ENCODE measurements at regions not wholly inside any gene's neighbourhood (a gene's known extent, or its start where the extent isn't known, plus 50 kb on each side); places are given as distances from the start of the nearest gene placed in this dataset.

GRCh38 chr13:112194167-112194530, 127.2 kb downstream of the SOX1 start:
- no peaks in the 10 kb centered on the region for H3K79me2 ChIP-seq (ENCODE audit: low read depth)
- no peak overlapping the region for H3K4me2 ChIP-seq
- no peaks in the 10 kb centered on the region for H3K9me3 ChIP-seq (ENCODE audit: insufficient read depth, low read depth)
- H2AFZ ChIP-seq: no peak overlapping the region
- BruUV-seq (replicated peaks): no TSS peak
- DNase-seq: no peak
- H3K4me1 ChIP-seq (replicated peaks; ENCODE audit: insufficient read depth): no peaks in the 10 kb centered on the region
- no peaks in the 10 kb centered on the region for H3K36me3 ChIP-seq (ENCODE audit: low read depth)
- CTCF ChIA-PET: no interaction called here
- no peak overlapping the region for H3K4me3 ChIP-seq
- intact Hi-C loops (cut with micrococcal nuclease; ENCODE audit: unreplicated experiment): no loop called here
- H3K27ac ChIP-seq: no peak overlapping the region
- no peaks in the 10 kb centered on the region for H3K9me2 ChIP-seq (ENCODE audit: insufficient read depth)
- POLR2A ChIA-PET (ENCODE audit: unreplicated experiment): no interaction called here
- TF ChIP-seq CTCF (conservative IDR thresholded peaks at IDR 0.05) (no peak), EZH2 (IDR thresholded peaks at IDR 0.05; ENCODE audit: low read depth) (no peak)
- H3K27me3 ChIP-seq (ENCODE audit: insufficient read depth, low read depth): peaks cover 81% of the 10 kb centered on the region
- no peaks in the 10 kb centered on the region; the same call in 1 of the 2 replicates for H4K20me1 ChIP-seq (ENCODE audit: insufficient read depth)
- no peaks in the 10 kb centered on the region for H3F3A ChIP-seq (ENCODE audit: insufficient read depth, low read depth)

GRCh38 chr13:112194579-112194978, 127.6 kb downstream of the SOX1 start:
- no peaks in the 10 kb centered on the region for H3K4me1 ChIP-seq (replicated peaks; ENCODE audit: insufficient read depth)
- no peaks in the 10 kb centered on the region for H3K9me2 ChIP-seq (ENCODE audit: insufficient read depth)
- no peak overlapping the region for H2AFZ ChIP-seq
- H3K36me3 ChIP-seq (ENCODE audit: low read depth): no peaks in the 10 kb centered on the region
- H3K9me3 ChIP-seq (ENCODE audit: insufficient read depth, low read depth): no peaks in the 10 kb centered on the region
- H3F3A ChIP-seq (ENCODE audit: insufficient read depth, low read depth): no peaks in the 10 kb centered on the region
- no peak for DNase-seq
- peaks cover 78% of the 10 kb centered on the region for H3K27me3 ChIP-seq (ENCODE audit: insufficient read depth, low read depth)
- intact Hi-C loops (cut with micrococcal nuclease; ENCODE audit: unreplicated experiment): no loop called here
- no peak overlapping the region for H3K27ac ChIP-seq
- H4K20me1 ChIP-seq (ENCODE audit: insufficient read depth): no peaks in the 10 kb centered on the region; the same call in 1 of the 2 replicates
- no peak overlapping the region for H3K4me2 ChIP-seq
- no peak overlapping the region for H3K4me3 ChIP-seq
- BruUV-seq (replicated peaks): no TSS peak
- POLR2A ChIA-PET (ENCODE audit: unreplicated experiment): no interaction called here
- CTCF ChIA-PET: no interaction called here
- TF ChIP-seq CTCF (conservative IDR thresholded peaks at IDR 0.05) (no peak), EZH2 (IDR thresholded peaks at IDR 0.05; ENCODE audit: low read depth) (no peak)
- H3K79me2 ChIP-seq (ENCODE audit: low read depth): no peaks in the 10 kb centered on the region

- H3K4me1 ChIP-seq (replicated peaks; ENCODE audit: insufficient read depth): no peaks in the 10 kb centered on the region
- intact Hi-C loops (cut with micrococcal nuclease; ENCODE audit: unreplicated experiment): no loop called here
- H3K9me3 ChIP-seq (ENCODE audit: insufficient read depth, low read depth): no peaks in the 10 kb centered on the region
- H3K4me3 ChIP-seq: no peak overlapping the region
- no TSS peak for BruUV-seq (replicated peaks)
- peaks cover 78% of the 10 kb centered on the region for H3K27me3 ChIP-seq (ENCODE audit: insufficient read depth, low read depth)
- no peak for DNase-seq
- POLR2A ChIA-PET (ENCODE audit: unreplicated experiment): no interaction called here
- CTCF ChIA-PET: no interaction called here
- H3K9me2 ChIP-seq (ENCODE audit: insufficient read depth): no peaks in the 10 kb centered on the region
- no peaks in the 10 kb centered on the region for H3K79me2 ChIP-seq (ENCODE audit: low read depth)
- H3K27ac ChIP-seq: no peak overlapping the region
- H2AFZ ChIP-seq: no peak overlapping the region
- H4K20me1 ChIP-seq (ENCODE audit: insufficient read depth): no peaks in the 10 kb centered on the region; the same call in 1 of the 2 replicates
- H3F3A ChIP-seq (ENCODE audit: insufficient read depth, low read depth): no peaks in the 10 kb centered on the region
- H3K4me2 ChIP-seq: no peak overlapping the region
- no peaks in the 10 kb centered on the region for H3K36me3 ChIP-seq (ENCODE audit: low read depth)
- TF ChIP-seq CTCF (conservative IDR thresholded peaks at IDR 0.05) (no peak), EZH2 (IDR thresholded peaks at IDR 0.05; ENCODE audit: low read depth) (no peak)
Observed at GRCh38 chr13:112198396-112199010, 131.6 kb downstream of the SOX1 start.

All from PC-9 (cell line).